ENCODE measurements at regions not wholly inside any gene's neighbourhood (a gene's known extent, or its start where the extent isn't known, plus 50 kb on each side); places are given as distances from the start of the nearest gene placed in this dataset.

DNA sequence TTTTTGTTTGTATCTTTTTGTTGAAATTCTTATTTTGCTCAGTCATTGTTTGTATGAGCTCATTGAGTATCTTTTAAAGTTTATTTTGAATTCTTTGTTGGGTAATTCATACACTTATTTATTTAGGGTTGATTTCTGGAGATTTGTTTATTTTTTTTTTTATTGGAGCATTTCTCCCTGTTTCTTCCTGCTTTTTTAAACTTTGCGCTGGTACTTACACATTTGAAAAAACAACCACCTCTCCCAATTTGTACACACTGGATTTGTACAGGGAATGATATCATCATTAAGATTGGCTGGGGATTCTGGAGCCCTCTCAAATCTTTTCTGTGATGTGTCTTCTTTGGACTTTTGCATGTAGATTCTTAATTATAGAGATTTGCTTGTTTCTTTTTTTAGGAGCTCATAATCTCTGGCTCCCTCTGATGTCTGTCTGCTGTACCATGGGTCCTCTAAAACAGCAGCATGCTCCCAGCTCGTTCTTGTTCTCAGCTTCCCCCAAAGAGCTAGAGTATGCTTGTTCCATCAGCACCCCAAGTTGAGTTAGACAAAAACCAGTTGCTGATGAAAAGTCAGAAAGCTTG is 310.7 kb downstream of the DUSP10 start:
- peak; percentile 78 for ATAC-seq
- no peak for TF ChIP-seq PATZ1 (CRISPR knock-in tag; IDR thresholded peaks at IDR 0.05; ENCODE audit: borderline replicate concordance)
- 0 out of 2 replicates have a peak, but pooled peaks have one; percentile 33 for TF ChIP-seq ZC3H10 (CRISPR knock-in tag; IDR thresholded peaks at IDR 0.05)
- no peak for TF ChIP-seq ZNF565 (CRISPR knock-in tag; conservative IDR thresholded peaks at IDR 0.05; ENCODE audit: low read depth)

GRCh38 chr1:221431961-221432360 is 309.9 kb downstream of the DUSP10 start:
- no peak for TF ChIP-seq PPARA (CRISPR knock-in tag; IDR thresholded peaks at IDR 0.05; ENCODE audit: borderline replicate concordance)
- ATAC-seq, result no peak

DNA sequence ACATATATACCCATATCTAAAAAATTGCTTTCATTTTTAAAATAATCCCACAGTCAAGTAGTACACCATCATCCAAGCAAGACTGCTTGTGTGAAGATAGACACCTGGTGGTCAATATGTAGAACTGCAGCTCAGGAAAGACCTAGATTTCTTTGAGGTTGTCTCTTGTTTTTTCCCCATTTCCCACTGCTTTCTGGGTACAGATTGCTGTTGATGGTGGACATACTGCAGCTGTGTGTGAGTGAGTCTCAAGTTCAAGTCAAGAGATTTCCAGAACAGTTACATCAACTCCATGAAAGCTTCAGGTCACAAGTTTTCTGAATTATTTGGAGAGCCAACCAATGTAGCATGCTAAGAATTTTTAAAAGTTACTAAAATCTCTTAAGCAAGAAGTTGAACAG is 306.4 kb downstream of the DUSP10 start:
- peak; percentile 45 for ATAC-seq
- TF ChIP-seq TOX (CRISPR knock-in tag; IDR thresholded peaks at IDR 0.05; ENCODE audit: borderline replicate concordance) (no peak), RARB (CRISPR knock-in tag; IDR thresholded peaks at IDR 0.05) (no peak), BACH2 (CRISPR knock-in tag; IDR thresholded peaks at IDR 0.05; ENCODE audit: borderline replicate concordance) (no peak), ISL1 (CRISPR knock-in tag; IDR thresholded peaks at IDR 0.05) (no peak), ZC3H10 (CRISPR knock-in tag; IDR thresholded peaks at IDR 0.05) (no peak), ESRRG (CRISPR knock-in tag; IDR thresholded peaks at IDR 0.05) (no peak), CSRNP3 (CRISPR knock-in tag; IDR thresholded peaks at IDR 0.05) (no peak), TCF4 (CRISPR knock-in tag; IDR thresholded peaks at IDR 0.05; ENCODE audit: borderline replicate concordance) (no peak)

DNA sequence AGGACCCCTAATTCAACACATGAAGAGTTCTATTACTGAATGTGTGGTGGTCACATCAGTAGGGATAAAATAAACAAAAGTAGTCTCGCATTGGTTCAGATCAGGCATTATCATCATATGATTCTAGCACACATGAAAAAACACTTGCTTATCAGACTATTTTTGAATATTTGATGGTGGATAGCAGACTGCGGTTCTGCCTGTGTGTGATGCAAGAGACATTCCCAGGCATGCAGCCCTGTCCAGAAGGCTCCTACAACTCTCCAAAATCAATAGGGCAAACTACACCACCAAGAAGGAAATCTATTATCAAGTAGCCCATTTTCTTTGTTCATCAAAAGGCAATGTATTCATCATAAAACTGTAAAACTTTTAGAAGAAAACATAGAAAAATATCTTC is 304.7 kb downstream of the DUSP10 start:
- no peak for ATAC-seq
- TF ChIP-seq ZNF565 (CRISPR knock-in tag; conservative IDR thresholded peaks at IDR 0.05; ENCODE audit: low read depth), result no peak
- TF ChIP-seq TOX (CRISPR knock-in tag; IDR thresholded peaks at IDR 0.05; ENCODE audit: borderline replicate concordance), result no peak
- TF ChIP-seq PPARA (CRISPR knock-in tag; IDR thresholded peaks at IDR 0.05; ENCODE audit: borderline replicate concordance), result no peak
- TF ChIP-seq TCF4 (CRISPR knock-in tag; IDR thresholded peaks at IDR 0.05; ENCODE audit: borderline replicate concordance), result no peak
- no peak for TF ChIP-seq CSRNP3 (CRISPR knock-in tag; IDR thresholded peaks at IDR 0.05)
- TF ChIP-seq CSDC2 (CRISPR knock-in tag; IDR thresholded peaks at IDR 0.05), result no peak
- TF ChIP-seq ESRRG (CRISPR knock-in tag; IDR thresholded peaks at IDR 0.05), result no peak
- TF ChIP-seq ZFP30 (CRISPR knock-in tag; IDR thresholded peaks at IDR 0.05), result no peak
- TF ChIP-seq ISL1 (CRISPR knock-in tag; IDR thresholded peaks at IDR 0.05), result no peak
- TF ChIP-seq TSHZ2 (CRISPR knock-in tag; IDR thresholded peaks at IDR 0.05), result no peak
- TF ChIP-seq ZNF8 (CRISPR knock-in tag; IDR thresholded peaks at IDR 0.05), result no peak
- no peak for TF ChIP-seq ZFP3 (CRISPR knock-in tag; IDR thresholded peaks at IDR 0.05)
- no peak for TF ChIP-seq BACH2 (CRISPR knock-in tag; IDR thresholded peaks at IDR 0.05; ENCODE audit: borderline replicate concordance)

DNA sequence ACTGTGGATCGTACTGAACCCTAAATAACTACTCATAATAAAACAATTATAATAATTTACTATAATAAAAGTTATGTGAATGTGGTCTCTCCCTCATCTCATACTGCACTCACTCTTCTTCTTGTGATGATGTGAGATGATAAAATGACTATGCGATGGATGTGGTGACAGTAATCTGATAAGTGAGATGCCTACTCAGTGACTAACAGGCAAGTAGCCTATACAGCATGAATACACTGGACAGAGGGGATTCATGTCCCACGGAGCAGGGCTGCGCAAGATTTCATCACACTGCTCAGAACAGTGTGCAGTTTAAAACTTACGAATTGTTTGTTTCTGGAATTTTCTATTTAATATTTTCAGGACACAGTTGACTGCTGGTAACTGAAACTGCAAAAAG is 304.0 kb downstream of the DUSP10 start:
- ATAC-seq, result 0 out of 3 replicates have a peak, but pooled peaks have one; percentile 2
- no peak for TF ChIP-seq ZNF8 (CRISPR knock-in tag; IDR thresholded peaks at IDR 0.05)
- TF ChIP-seq TCF4 (CRISPR knock-in tag; IDR thresholded peaks at IDR 0.05; ENCODE audit: borderline replicate concordance), result no peak
- TF ChIP-seq ZNF565 (CRISPR knock-in tag; conservative IDR thresholded peaks at IDR 0.05; ENCODE audit: low read depth), result no peak
- TF ChIP-seq ZFP3 (CRISPR knock-in tag; IDR thresholded peaks at IDR 0.05), result no peak
- no peak for TF ChIP-seq SNAI2 (CRISPR knock-in tag; IDR thresholded peaks at IDR 0.05)
- TF ChIP-seq RARB (CRISPR knock-in tag; IDR thresholded peaks at IDR 0.05), result no peak
- TF ChIP-seq PPARA (CRISPR knock-in tag; IDR thresholded peaks at IDR 0.05; ENCODE audit: borderline replicate concordance), result no peak
- no peak for TF ChIP-seq CSDC2 (CRISPR knock-in tag; IDR thresholded peaks at IDR 0.05)
- TF ChIP-seq TSHZ2 (CRISPR knock-in tag; IDR thresholded peaks at IDR 0.05), result no peak
- TF ChIP-seq PATZ1 (CRISPR knock-in tag; IDR thresholded peaks at IDR 0.05; ENCODE audit: borderline replicate concordance), result no peak
- TF ChIP-seq ESRRG (CRISPR knock-in tag; IDR thresholded peaks at IDR 0.05), result no peak
- TF ChIP-seq GLIS3 (CRISPR knock-in tag; IDR thresholded peaks at IDR 0.05), result no peak
- TF ChIP-seq BACH2 (CRISPR knock-in tag; IDR thresholded peaks at IDR 0.05; ENCODE audit: borderline replicate concordance), result no peak
- no peak for TF ChIP-seq OSR1 (CRISPR knock-in tag; IDR thresholded peaks at IDR 0.05)
- no peak for TF ChIP-seq ZNF70 (CRISPR knock-in tag; IDR thresholded peaks at IDR 0.05)
